ENCODE measurements at regions not wholly inside any gene's neighbourhood (a gene's known extent, or its start where the extent isn't known, plus 50 kb on each side); places are given as distances from the start of the nearest gene placed in this dataset.

- Histone ChIP-seq H3K27ac (ENCODE audit: low read depth, low read length) (no peak overlapping the region), H4K8ac (ENCODE audit: low read depth, low read length) (no peak overlapping the region), H3K23ac (ENCODE audit: low read length) (no peak overlapping the region), H4K12ac (ENCODE audit: low read depth, low read length) (no peak overlapping the region), H3K4me1 (ENCODE audit: control insufficient read depth in 1 of 2, insufficient read depth in 2 of 2, low read length in 2 of 2) (peaks cover 0 to 4% of the 10 kb centered on the region in 2 experiments), H3K4me2 (ENCODE audit: low read length) (no peak overlapping the region), H2BK5ac (ENCODE audit: low read depth, low read length, poor library complexity) (no peak overlapping the region), H2BK120ac (ENCODE audit: insufficient read depth, low read length, poor library complexity) (no peak overlapping the region), H3K4ac (ENCODE audit: low read depth, low read length) (no peak overlapping the region), H3K9me3 (ENCODE audit: insufficient read depth, low read depth, low read length) (no peaks in the 10 kb centered on the region), H2AK5ac (ENCODE audit: low read length) (no peak overlapping the region), H3K79me1 (ENCODE audit: low read length) (no peaks in the 10 kb centered on the region), H2BK12ac (ENCODE audit: low read length) (no peak overlapping the region), H3K14ac (ENCODE audit: low read length) (no peak overlapping the region), H3K36me3 (ENCODE audit: control insufficient read depth in 1 of 2, insufficient read depth in 2 of 2, low read length in 2 of 2) (no peaks in the 10 kb centered on the region), H3K4me3 (ENCODE audit: low read depth, low read length) (no peak overlapping the region), H3K18ac (ENCODE audit: low read length) (no peak overlapping the region), H4K91ac (ENCODE audit: low read depth, low read length) (no peak overlapping the region), H3K9ac (ENCODE audit: low read length) (no peak overlapping the region), H3K79me2 (ENCODE audit: control insufficient read depth, insufficient read depth, low read length, poor library complexity) (no peaks in the 10 kb centered on the region), H3K27me3 (ENCODE audit: insufficient read depth, low read length) (no peaks in the 10 kb centered on the region), H2AFZ (ENCODE audit: insufficient read depth, low read length, poor library complexity) (no peak overlapping the region)
- DNase-seq = peak in 1 of 2 donors; percentile 50
- WGBS (ENCODE audit: extremely low coverage, insufficient coverage, insufficient read length) = no CpG with 5 or more reads among the region's 2 CpGs
These were observed 270.4 kb upstream of the LCORL start for GRCh38 chr4:18291981-18292380.

- H3K9me3 ChIP-seq (ENCODE audit: insufficient read depth, low read depth, low read length) = no peaks in the 10 kb centered on the region
- H3K4me2 ChIP-seq (ENCODE audit: low read length) = no peak overlapping the region
- no peak overlapping the region for H3K14ac ChIP-seq (ENCODE audit: low read length)
- H3K23ac ChIP-seq (ENCODE audit: low read length) = no peak overlapping the region
- no peak overlapping the region for H3K4me3 ChIP-seq (ENCODE audit: low read depth, low read length)
- no peak overlapping the region for H4K12ac ChIP-seq (ENCODE audit: low read depth, low read length)
- H2BK5ac ChIP-seq (ENCODE audit: low read depth, low read length, poor library complexity) = no peak overlapping the region
- H3K79me1 ChIP-seq (ENCODE audit: low read length) = no peaks in the 10 kb centered on the region
- H2BK12ac ChIP-seq (ENCODE audit: low read length) = no peak overlapping the region
- no peak overlapping the region for H4K8ac ChIP-seq (ENCODE audit: low read depth, low read length)
- H3K79me2 ChIP-seq (ENCODE audit: control insufficient read depth, insufficient read depth, low read length, poor library complexity) = no peaks in the 10 kb centered on the region
- H3K27ac ChIP-seq (ENCODE audit: low read depth, low read length) = no peak overlapping the region
- H2AK5ac ChIP-seq (ENCODE audit: low read length) = no peak overlapping the region
- DNase-seq = no peak
- H3K36me3 ChIP-seq (ENCODE audit: control insufficient read depth in 1 of 2, insufficient read depth in 2 of 2, low read length in 2 of 2) = no peaks in the 10 kb centered on the region
- no peak overlapping the region for H3K18ac ChIP-seq (ENCODE audit: low read length)
- no peak overlapping the region for H2BK120ac ChIP-seq (ENCODE audit: insufficient read depth, low read length, poor library complexity)
- H3K4me1 ChIP-seq (ENCODE audit: control insufficient read depth in 1 of 2, insufficient read depth in 2 of 2, low read length in 2 of 2) = peaks cover 0 to 4% of the 10 kb centered on the region in 2 experiments
- H3K9ac ChIP-seq (ENCODE audit: low read length) = no peak overlapping the region
- H3K27me3 ChIP-seq (ENCODE audit: insufficient read depth, low read length) = no peaks in the 10 kb centered on the region
- H4K91ac ChIP-seq (ENCODE audit: low read depth, low read length) = no peak overlapping the region
- H2AFZ ChIP-seq (ENCODE audit: insufficient read depth, low read length, poor library complexity) = no peak overlapping the region
- H3K4ac ChIP-seq (ENCODE audit: low read depth, low read length) = no peak overlapping the region
- WGBS (ENCODE audit: extremely low coverage, insufficient coverage, insufficient read length) = no CpG with 5 or more reads among the region's 5 CpGs
These were observed 269.7 kb upstream of the LCORL start for GRCh38 chr4:18291256-18291655.

DNA sequence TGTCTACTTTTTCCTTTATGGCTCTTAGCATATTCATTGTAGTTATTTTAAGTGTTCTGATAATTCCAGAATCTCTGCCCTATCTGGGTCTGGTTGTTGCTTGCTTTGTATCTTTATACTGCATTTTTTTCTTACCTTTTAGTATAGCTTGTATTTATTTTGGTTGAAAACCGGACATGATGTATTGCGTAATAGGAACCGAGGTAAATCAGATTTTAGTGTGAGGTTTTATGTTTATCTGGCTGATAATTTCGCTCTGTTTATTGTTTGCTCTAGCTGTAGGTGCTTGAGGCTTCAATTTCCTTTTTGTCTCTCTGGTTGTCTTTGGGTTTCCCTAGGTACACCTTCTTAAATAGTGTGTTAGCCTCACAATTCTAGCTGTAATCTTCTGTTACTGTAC, 263.8 kb upstream of the LCORL start:
- no peak overlapping the region for H2AK5ac ChIP-seq (ENCODE audit: low read length)
- no peak overlapping the region for H2AFZ ChIP-seq (ENCODE audit: insufficient read depth, low read length, poor library complexity)
- no peak overlapping the region for H3K4me2 ChIP-seq (ENCODE audit: low read length)
- H3K14ac ChIP-seq (ENCODE audit: low read length) = no peak overlapping the region
- H3K79me1 ChIP-seq (ENCODE audit: low read length) = no peaks in the 10 kb centered on the region
- H2BK12ac ChIP-seq (ENCODE audit: low read length) = no peak overlapping the region
- H3K18ac ChIP-seq (ENCODE audit: low read length) = no peak overlapping the region
- H4K12ac ChIP-seq (ENCODE audit: low read depth, low read length) = no peak overlapping the region
- no peak overlapping the region for H2BK5ac ChIP-seq (ENCODE audit: low read depth, low read length, poor library complexity)
- H3K27ac ChIP-seq (ENCODE audit: low read depth, low read length) = no peak overlapping the region
- no peak overlapping the region for H4K91ac ChIP-seq (ENCODE audit: low read depth, low read length)
- H3K4me3 ChIP-seq (ENCODE audit: low read depth, low read length) = no peak overlapping the region
- no peaks in the 10 kb centered on the region for H3K79me2 ChIP-seq (ENCODE audit: control insufficient read depth, insufficient read depth, low read length, poor library complexity)
- WGBS (ENCODE audit: extremely low coverage, insufficient coverage, insufficient read length) = no CpG with 5 or more reads among the region's 4 CpGs
- H3K36me3 ChIP-seq (ENCODE audit: control insufficient read depth in 1 of 2, insufficient read depth in 2 of 2, low read length in 2 of 2) = no peaks in the 10 kb centered on the region
- H2BK120ac ChIP-seq (ENCODE audit: insufficient read depth, low read length, poor library complexity) = no peak overlapping the region
- no peak overlapping the region for H3K23ac ChIP-seq (ENCODE audit: low read length)
- no peak overlapping the region for H4K8ac ChIP-seq (ENCODE audit: low read depth, low read length)
- H3K4me1 ChIP-seq (ENCODE audit: control insufficient read depth in 1 of 2, insufficient read depth in 2 of 2, low read length in 2 of 2) = peaks cover 0 to 4% of the 10 kb centered on the region in 2 experiments
- no peak for DNase-seq
- H3K9me3 ChIP-seq (ENCODE audit: insufficient read depth, low read depth, low read length) = no peaks in the 10 kb centered on the region
- no peak overlapping the region for H3K4ac ChIP-seq (ENCODE audit: low read depth, low read length)
- H3K27me3 ChIP-seq (ENCODE audit: insufficient read depth, low read length) = no peaks in the 10 kb centered on the region
- H3K9ac ChIP-seq (ENCODE audit: low read length) = no peak overlapping the region

DNA sequence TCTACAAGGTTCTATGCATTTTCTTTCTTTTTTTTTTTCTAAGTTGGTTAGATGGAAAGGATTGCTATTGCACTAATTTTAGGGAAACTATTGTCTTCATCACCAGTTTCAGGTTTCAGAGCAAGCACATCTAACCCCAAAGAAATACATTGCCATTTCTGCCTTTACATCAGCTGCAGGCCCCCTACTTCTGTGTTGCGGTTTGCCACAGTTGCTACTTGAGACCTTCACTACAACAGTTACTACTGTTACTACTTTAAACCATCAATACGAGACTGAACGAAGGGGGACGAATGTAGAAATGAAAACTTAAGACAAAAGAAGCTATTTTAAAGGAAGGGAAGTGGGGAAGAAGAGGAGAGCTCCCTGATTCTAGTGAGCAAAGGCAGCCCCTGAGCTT, 256.7 kb upstream of the LCORL start:
- Histone ChIP-seq H2BK5ac (ENCODE audit: low read depth, low read length, poor library complexity) (no peak overlapping the region), H2BK12ac (ENCODE audit: low read length) (no peak overlapping the region), H4K91ac (ENCODE audit: low read depth, low read length) (no peak overlapping the region), H3K36me3 (ENCODE audit: control insufficient read depth in 1 of 2, insufficient read depth in 2 of 2, low read length in 2 of 2) (no peaks in the 10 kb centered on the region), H3K4ac (ENCODE audit: low read depth, low read length) (no peak overlapping the region), H3K79me2 (ENCODE audit: control insufficient read depth, insufficient read depth, low read length, poor library complexity) (no peaks in the 10 kb centered on the region), H3K79me1 (ENCODE audit: low read length) (no peaks in the 10 kb centered on the region), H3K27me3 (ENCODE audit: insufficient read depth, low read length) (no peaks in the 10 kb centered on the region), H3K18ac (ENCODE audit: low read length) (no peak overlapping the region), H3K27ac (ENCODE audit: low read depth, low read length) (no peak overlapping the region), H3K23ac (ENCODE audit: low read length) (no peak overlapping the region), H3K4me3 (ENCODE audit: low read depth, low read length) (no peak overlapping the region), H3K4me2 (ENCODE audit: low read length) (no peak overlapping the region), H2AFZ (ENCODE audit: insufficient read depth, low read length, poor library complexity) (no peak overlapping the region), H2BK120ac (ENCODE audit: insufficient read depth, low read length, poor library complexity) (no peak overlapping the region), H3K9ac (ENCODE audit: low read length) (no peak overlapping the region), H3K9me3 (ENCODE audit: insufficient read depth, low read depth, low read length) (no peaks in the 10 kb centered on the region), H4K12ac (ENCODE audit: low read depth, low read length) (no peak overlapping the region), H3K4me1 (ENCODE audit: control insufficient read depth in 1 of 2, insufficient read depth in 2 of 2, low read length in 2 of 2) (no peaks in the 10 kb centered on the region), H2AK5ac (ENCODE audit: low read length) (no peak overlapping the region), H4K8ac (ENCODE audit: low read depth, low read length) (no peak overlapping the region), H3K14ac (ENCODE audit: low read length) (no peak overlapping the region)
- no CpG with 5 or more reads among the region's 4 CpGs for WGBS (ENCODE audit: extremely low coverage, insufficient coverage, insufficient read length)
- DNase-seq = no peak
